NCI-H146 treated with DMSO at 0.1 percent for 48 hours (cell line): ENCODE measurements at regions not wholly inside any gene's neighbourhood (a gene's known extent, or its start where the extent isn't known, plus 50 kb on each side); places are given as distances from the start of the nearest gene placed in this dataset.

Source experiments
- DNase-seq: peaks from one replicate; lab custom pipeline; 2025; ENCODE audit not compliant: unreplicated experiment; lab: John Stamatoyannopoulos, UW

GRCh38 chr13:54841682-54842081 is 1813.1 kb downstream of the OLFM4 start:
- DNase-seq: no peak

- peak; percentile 28 for DNase-seq
Observed at GRCh38 chr13:54845351-54845965, 1816.8 kb downstream of the OLFM4 start.

- no peak for DNase-seq
Observed at GRCh38 chr13:54852831-54853230, 1824.2 kb downstream of the OLFM4 start.

- DNase-seq: no peak
Observed at GRCh38 chr13:54859827-54860226, 1831.2 kb downstream of the OLFM4 start.

- DNase-seq: no peak
Observed at GRCh38 chr13:54875111-54875510, 1846.5 kb downstream of the OLFM4 start.

- no peak for DNase-seq
Observed at GRCh38 chr13:54879036-54879435, 1850.4 kb downstream of the OLFM4 start.

- no peak for DNase-seq
Observed at GRCh38 chr13:54884682-54885081, 1856.1 kb downstream of the OLFM4 start.

GRCh38 chr13:54890976-54891375 is 1862.4 kb downstream of the OLFM4 start:
- no peak for DNase-seq

GRCh38 chr13:54901316-54901715 is 1872.7 kb downstream of the OLFM4 start:
- no peak for DNase-seq

- DNase-seq: no peak
Observed at GRCh38 chr13:54912367-54912766, 1883.8 kb downstream of the OLFM4 start.

GRCh38 chr13:54913668-54914067 is 1885.1 kb downstream of the OLFM4 start:
- DNase-seq: no peak

- DNase-seq: no peak
Observed at GRCh38 chr13:54927538-54927937, 1898.9 kb downstream of the OLFM4 start.

GRCh38 chr13:54928071-54928470 is 1899.5 kb downstream of the OLFM4 start:
- no peak for DNase-seq

GRCh38 chr13:54934121-54934520 is 1905.5 kb downstream of the OLFM4 start:
- DNase-seq: no peak

- peak; percentile 92 for DNase-seq
Observed at GRCh38 chr13:54945973-54946372, 1917.4 kb downstream of the OLFM4 start.

GRCh38 chr13:54949735-54950134 is 1921.1 kb downstream of the OLFM4 start:
- DNase-seq: no peak

- no peak for DNase-seq
Observed at GRCh38 chr13:54950546-54950945, 1921.9 kb downstream of the OLFM4 start.

- DNase-seq: no peak
Observed at GRCh38 chr13:54953786-54954185, 1925.2 kb downstream of the OLFM4 start.

GRCh38 chr13:54958781-54959180 is 1930.2 kb downstream of the OLFM4 start:
- no peak for DNase-seq

- no peak for DNase-seq
Observed at GRCh38 chr13:54965881-54966280, 1937.3 kb downstream of the OLFM4 start.

GRCh38 chr13:54972838-54973237 is 1944.2 kb downstream of the OLFM4 start:
- DNase-seq: no peak

GRCh38 chr13:54975676-54976075 is 1947.1 kb downstream of the OLFM4 start:
- no peak for DNase-seq

- no peak for DNase-seq
Observed at GRCh38 chr13:54980651-54981050, 1952.0 kb downstream of the OLFM4 start.
